Large intestine (tissue), 3 donors: ENCODE measurements at regions not wholly inside any gene's neighbourhood (a gene's known extent, or its start where the extent isn't known, plus 50 kb on each side); places are given as distances from the start of the nearest gene placed in this dataset.
"Not testable (repeated sequence)": the region's sequence is repeated elsewhere in the genome, so short reads cannot be mapped to it uniquely, and the experiment has no call there.

Experiments
- DNase-seq, 2 donors: peaks; one replicate each; pipeline versions ENCODE4 v3.0.0 to v3.0.0-alpha.2; 2013
- H3K27ac ChIP-seq: one replicate; pipeline ENCODE4 v1.5.1; 2013; ENCODE audit warnings: low read length
- H3K27me3 ChIP-seq: 2 replicates; pipeline ENCODE4 v1.6.1; 2013; ENCODE audit warnings: low read length; ENCODE audit not compliant: control insufficient read depth, insufficient read depth
- H3K36me3 ChIP-seq: 2 replicates; pipeline ENCODE4 v1.6.1; 2013; ENCODE audit warnings: low read length; ENCODE audit not compliant: control insufficient read depth, insufficient read depth
- H3K4me1 ChIP-seq: one replicate; pipeline ENCODE4 v1.6.1; 2013; ENCODE audit warnings: low read length; ENCODE audit not compliant: control insufficient read depth, insufficient read depth
- H3K4me3 ChIP-seq: one replicate; pipeline ENCODE4 v1.5.1; 2013; ENCODE audit warnings: low read length
- H3K9me3 ChIP-seq: one replicate; pipeline ENCODE4 v1.6.1; 2013; ENCODE audit warnings: mild to moderate bottlenecking, low read depth, low read length, moderate library complexity; ENCODE audit not compliant: control insufficient read depth
- WGBS: methylation state at CpG from one replicate; pipeline ENCODE4 v1.1.5; 2013; ENCODE audit warnings: low lambda C conversion rate; ENCODE audit not compliant: insufficient coverage; 5-methylcytosine and 5-hydroxymethylcytosine counted together

GRCh38 chr20:54920491-54920890 lies 445.1 kb downstream of the DOK5 start:
- Histone ChIP-seq H3K4me3 (no peak overlapping the region), H3K27ac (no peak overlapping the region), H3K9me3 (no peaks in the 10 kb centered on the region), H3K27me3 (no peaks in the 10 kb centered on the region), H3K36me3 (no peaks in the 10 kb centered on the region), H3K4me1 (no peaks in the 10 kb centered on the region)
- WGBS: no CpG with 5 or more reads among the region's 5 CpGs
- DNase-seq: no peak

- H3K27ac ChIP-seq, H3K27me3 ChIP-seq, DNase-seq, H3K9me3 ChIP-seq, H3K36me3 ChIP-seq, H3K4me3 ChIP-seq, H3K4me1 ChIP-seq: not testable (repeated sequence)
- WGBS: 100% methylated on average over 1 of the region's 19 CpGs
These were observed 443.6 kb downstream of the DOK5 start for GRCh38 chr20:54918993-54919392.

- H3K4me1 ChIP-seq: no peaks in the 10 kb centered on the region
- no peaks in the 10 kb centered on the region for H3K36me3 ChIP-seq
- H3K27ac ChIP-seq: no peak overlapping the region
- WGBS: no CpG with 5 or more reads among the region's 1 CpG
- no peak overlapping the region for H3K4me3 ChIP-seq
- H3K9me3 ChIP-seq: peaks cover under 1% of the 10 kb centered on the region
- DNase-seq: no peak
- H3K27me3 ChIP-seq: no peaks in the 10 kb centered on the region
These were observed 439.6 kb downstream of the DOK5 start for GRCh38 chr20:54914995-54915394.

GRCh38 chr20:54909702-54910101 lies 434.3 kb downstream of the DOK5 start:
- Histone ChIP-seq H3K4me3 (no peak overlapping the region), H3K9me3 (peaks cover 3% of the 10 kb centered on the region), H3K4me1 (no peaks in the 10 kb centered on the region), H3K27ac (no peak overlapping the region), H3K27me3 (no peaks in the 10 kb centered on the region), H3K36me3 (no peaks in the 10 kb centered on the region)
- no CpG with 5 or more reads among the region's 2 CpGs for WGBS
- no peak for DNase-seq

GRCh38 chr20:54906134-54906533 lies 430.7 kb downstream of the DOK5 start:
- DNase-seq, H3K9me3 ChIP-seq, H3K27me3 ChIP-seq, H3K36me3 ChIP-seq, H3K27ac ChIP-seq, H3K4me1 ChIP-seq, H3K4me3 ChIP-seq: not testable (repeated sequence)
- no CpG with 5 or more reads among the region's 6 CpGs for WGBS

- Histone ChIP-seq H3K27me3 (no peaks in the 10 kb centered on the region), H3K36me3 (no peaks in the 10 kb centered on the region), H3K4me1 (no peaks in the 10 kb centered on the region), H3K9me3 (peaks cover 3% of the 10 kb centered on the region), H3K27ac (no peak overlapping the region), H3K4me3 (no peak overlapping the region)
- WGBS: no CpG with 5 or more reads among the region's 6 CpGs
- DNase-seq: no peak
These were observed 422.4 kb downstream of the DOK5 start for GRCh38 chr20:54897787-54898186.

GRCh38 chr20:54891907-54892306 lies 416.5 kb downstream of the DOK5 start:
- H3K9me3 ChIP-seq: peaks cover 3% of the 10 kb centered on the region
- WGBS: 79% methylated on average over 3 of the region's 3 CpGs
- H3K4me3 ChIP-seq: no peak overlapping the region
- no peaks in the 10 kb centered on the region for H3K4me1 ChIP-seq
- no peaks in the 10 kb centered on the region for H3K36me3 ChIP-seq
- no peak for DNase-seq
- no peak overlapping the region for H3K27ac ChIP-seq
- H3K27me3 ChIP-seq: no peaks in the 10 kb centered on the region

- Histone ChIP-seq H3K27me3 (no peaks in the 10 kb centered on the region), H3K27ac (no peak overlapping the region), H3K4me3 (no peak overlapping the region), H3K36me3 (no peaks in the 10 kb centered on the region), H3K9me3 (no peaks in the 10 kb centered on the region), H3K4me1 (no peaks in the 10 kb centered on the region)
- WGBS: 40% methylated on average over 1 of the region's 1 CpG
- no peak for DNase-seq
These were observed 404.0 kb downstream of the DOK5 start for GRCh38 chr20:54879393-54879792.

GRCh38 chr20:54875307-54875706 lies 399.9 kb downstream of the DOK5 start:
- Histone ChIP-seq H3K4me1 (no peaks in the 10 kb centered on the region), H3K27ac (no peak overlapping the region), H3K9me3 (no peaks in the 10 kb centered on the region), H3K27me3 (no peaks in the 10 kb centered on the region), H3K4me3 (no peak overlapping the region), H3K36me3 (no peaks in the 10 kb centered on the region)
- 88% methylated on average over 1 of the region's 3 CpGs for WGBS
- no peak for DNase-seq

- H3K9me3 ChIP-seq: no peaks in the 10 kb centered on the region
- 88% methylated on average over 4 of the region's 5 CpGs for WGBS
- H3K4me3 ChIP-seq: no peak overlapping the region
- no peak for DNase-seq
- no peak overlapping the region for H3K27ac ChIP-seq
- no peaks in the 10 kb centered on the region for H3K4me1 ChIP-seq
- H3K27me3 ChIP-seq: no peaks in the 10 kb centered on the region
- no peaks in the 10 kb centered on the region for H3K36me3 ChIP-seq
These were observed 399.3 kb downstream of the DOK5 start for GRCh38 chr20:54874718-54875117.

- no peaks in the 10 kb centered on the region for H3K9me3 ChIP-seq
- no peaks in the 10 kb centered on the region for H3K4me1 ChIP-seq
- H3K4me3 ChIP-seq: no peak overlapping the region
- 80% methylated on average over 1 of the region's 1 CpG for WGBS
- H3K27me3 ChIP-seq: no peaks in the 10 kb centered on the region
- DNase-seq: no peak
- no peak overlapping the region for H3K27ac ChIP-seq
- no peaks in the 10 kb centered on the region for H3K36me3 ChIP-seq
These were observed 397.0 kb downstream of the DOK5 start for GRCh38 chr20:54872440-54872839.
